Inferior parietal cortex (tissue), 1 donor: ENCODE measurements at regions not wholly inside any gene's neighbourhood (a gene's known extent, or its start where the extent isn't known, plus 50 kb on each side); places are given as distances from the start of the nearest gene placed in this dataset.
"Not testable (repeated sequence)": the region's sequence is repeated elsewhere in the genome, so short reads cannot be mapped to it uniquely, and the experiment has no call there.

Source experiments
- DNase-seq: peaks from one replicate; pipeline ENCODE4 v3.0.0-alpha.2; 2016; ENCODE audit errors: extremely low spot score

DNA sequence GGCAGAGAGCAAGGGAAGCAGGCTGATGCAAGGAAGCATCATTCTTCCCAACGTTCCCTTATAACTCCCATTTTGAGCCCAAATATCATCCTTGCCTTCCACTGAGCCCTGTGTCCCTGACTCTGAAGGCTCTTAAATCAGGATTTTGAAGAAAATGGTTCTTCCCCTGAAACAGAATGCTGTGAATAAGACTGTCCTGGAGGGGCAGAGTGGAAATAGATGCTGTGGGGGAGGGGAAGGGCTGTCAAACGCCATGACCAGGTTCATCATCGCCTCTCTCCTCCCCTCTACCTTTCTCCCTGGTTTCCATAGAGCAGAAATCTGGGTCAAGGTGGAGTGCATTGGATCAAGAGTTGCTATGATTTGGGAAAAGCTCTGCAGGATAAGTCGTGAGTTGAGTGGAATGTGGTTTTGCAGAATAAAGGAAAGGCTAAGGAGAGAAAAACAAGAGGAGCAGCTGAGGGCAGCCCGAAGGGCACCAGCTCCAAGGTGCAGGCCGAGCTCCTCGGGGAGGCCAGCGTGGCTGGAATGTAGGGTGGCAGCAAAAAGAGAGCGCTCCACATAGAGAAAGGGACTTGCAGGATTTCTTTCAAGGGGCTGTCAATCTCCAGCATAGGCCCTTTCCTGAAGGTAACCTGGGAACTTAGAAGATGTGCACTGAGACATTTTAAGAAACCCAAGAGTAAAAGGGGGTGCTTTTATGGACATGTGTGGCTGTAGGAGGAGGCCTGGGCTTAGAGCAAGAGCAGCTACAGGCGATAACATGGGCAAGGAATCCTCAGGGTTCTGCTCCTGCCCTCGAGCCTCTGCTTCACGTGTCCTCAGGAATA is 120.8 kb upstream of the CDYL start:
- DNase-seq = no peak

DNA sequence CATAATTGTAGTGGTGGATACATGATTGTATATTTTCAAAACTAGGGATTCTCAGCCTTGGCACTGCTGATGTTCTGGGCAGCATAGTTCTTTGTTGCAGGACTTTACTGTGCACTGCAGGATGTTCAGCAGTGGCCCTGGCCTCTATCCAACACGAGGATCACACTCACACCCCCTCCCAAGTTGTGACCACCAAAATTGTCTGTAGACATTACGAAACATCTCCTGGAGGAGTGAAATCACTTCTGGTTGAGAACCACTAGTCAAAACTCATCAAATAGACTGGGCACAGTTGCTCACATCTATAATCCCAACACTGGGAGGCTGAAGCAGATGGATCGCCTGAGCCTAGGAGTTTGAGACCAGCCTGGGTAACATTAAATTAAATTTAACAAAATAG is 123.1 kb upstream of the CDYL start:
- DNase-seq = no peak

DNA sequence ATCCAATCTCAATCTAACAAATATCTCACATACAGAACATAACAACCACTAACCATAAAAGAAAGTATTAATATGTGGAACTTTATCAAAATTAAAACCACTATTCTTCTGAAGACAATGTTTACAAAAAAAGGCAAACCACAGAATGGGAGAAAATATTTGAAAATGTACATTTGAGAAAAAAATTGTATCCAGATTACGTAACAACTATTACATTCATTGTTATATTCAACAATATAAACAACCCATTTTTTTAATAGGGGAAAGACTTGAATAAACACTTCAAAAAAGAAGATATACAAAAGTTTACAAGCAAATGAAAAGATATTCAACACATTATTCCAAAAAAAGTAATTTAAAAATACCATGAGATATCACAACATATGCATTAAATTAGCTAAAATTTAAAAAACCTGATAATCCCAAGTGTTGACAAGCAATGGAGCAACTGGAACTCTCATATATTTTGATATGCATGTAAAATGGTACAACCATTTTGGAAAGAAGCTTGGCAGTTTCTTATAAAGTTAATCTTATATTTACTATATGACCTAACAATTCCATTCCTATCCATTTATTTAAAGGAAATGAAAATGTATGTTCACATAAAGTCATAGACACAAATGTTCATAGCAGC is 124.3 kb upstream of the CDYL start:
- DNase-seq = no peak

DNA sequence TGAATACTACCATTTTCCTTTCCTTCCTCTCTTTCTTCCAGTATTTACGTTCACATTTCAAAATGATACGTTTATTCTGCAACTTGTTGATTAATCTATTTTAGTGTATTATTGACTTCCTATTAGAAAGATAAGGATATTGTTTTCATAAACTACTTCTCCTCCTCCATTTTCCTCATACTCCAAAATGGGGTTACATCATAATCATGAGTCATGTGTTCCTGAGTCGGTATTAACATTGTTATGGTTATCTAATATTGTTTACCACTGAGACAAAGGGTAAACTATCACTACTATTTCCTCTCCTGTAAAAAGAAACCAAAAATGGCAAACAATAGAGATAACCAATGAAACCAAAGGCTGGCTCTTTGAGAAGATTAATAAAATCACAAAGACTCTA is 126.5 kb upstream of the CDYL start:
- no peak for DNase-seq

DNA sequence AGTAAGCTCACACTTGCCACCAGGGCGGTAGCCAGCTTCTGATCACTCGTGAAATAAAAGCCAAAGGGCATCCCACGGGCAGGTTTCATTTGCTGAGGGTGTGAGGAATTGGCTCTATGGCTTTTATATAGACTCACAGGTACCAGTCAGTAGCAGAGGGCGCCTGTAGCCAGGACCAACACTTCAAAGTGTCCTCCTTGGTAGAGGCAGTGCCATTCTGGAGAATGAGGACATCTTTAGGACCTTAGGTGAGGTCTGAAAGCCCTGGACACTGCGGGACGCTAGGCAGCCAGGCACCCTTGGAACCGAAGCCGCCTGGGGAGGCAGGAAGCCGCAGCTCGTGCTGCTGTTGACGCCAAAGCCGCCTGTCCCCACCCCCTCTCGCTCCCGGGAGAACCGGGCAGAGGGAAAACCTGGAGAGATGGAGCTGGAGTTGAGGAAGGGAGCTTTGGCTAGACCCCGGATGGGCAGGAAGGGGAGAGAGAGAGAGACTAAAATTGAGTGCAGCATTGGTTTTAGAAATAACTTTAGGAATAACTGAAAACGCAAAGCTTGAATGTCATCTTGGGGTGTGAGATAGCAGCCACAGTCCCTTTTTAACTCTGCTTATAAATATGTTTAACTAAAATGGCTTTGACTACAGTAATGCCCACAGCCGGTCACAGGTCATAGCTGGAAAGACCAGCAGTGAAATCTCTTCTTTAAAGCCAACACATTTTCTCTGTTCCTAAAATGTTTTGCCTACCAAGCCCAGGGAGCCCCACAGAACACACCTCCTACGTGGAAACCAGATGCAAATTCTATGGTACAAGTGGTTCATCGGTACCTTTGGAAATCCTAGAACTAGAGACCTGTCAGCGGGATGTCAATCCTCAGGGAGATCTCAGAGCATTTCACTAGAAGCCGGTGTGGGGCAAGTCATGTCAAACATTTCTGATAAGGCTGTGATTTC is 128.5 kb upstream of the CDYL start:
- peak; percentile 79 for DNase-seq

DNA sequence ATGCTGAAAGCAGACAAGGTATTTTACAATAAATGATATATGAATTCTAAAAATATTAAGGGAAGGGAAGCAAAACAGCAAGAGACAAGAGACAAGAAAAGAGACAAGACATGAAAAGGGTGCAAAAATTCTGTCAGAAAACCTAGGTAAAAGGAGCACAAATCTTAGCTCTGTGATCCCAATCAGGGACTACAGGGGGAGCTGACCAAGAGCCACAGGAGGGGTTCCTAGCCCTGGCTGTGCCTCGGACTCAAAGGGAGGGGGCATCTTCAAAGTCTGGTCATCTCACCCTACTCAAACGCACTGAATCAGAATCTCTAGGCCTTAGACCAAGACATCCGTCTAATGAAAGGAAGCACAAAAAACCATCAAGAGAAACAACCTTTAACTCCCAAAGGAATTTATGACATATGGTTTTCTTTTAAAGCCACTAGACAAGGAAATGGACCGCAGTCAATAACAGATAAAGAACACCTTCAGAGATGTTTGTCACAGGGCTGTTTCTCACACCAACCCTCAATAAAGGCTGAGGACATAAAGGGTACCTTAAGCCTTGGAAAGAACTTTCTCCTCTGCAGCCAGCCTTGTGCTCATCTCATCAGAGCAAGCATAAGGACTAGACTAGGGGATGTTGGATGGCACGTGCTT is 130.4 kb upstream of the CDYL start:
- DNase-seq = no peak

DNA sequence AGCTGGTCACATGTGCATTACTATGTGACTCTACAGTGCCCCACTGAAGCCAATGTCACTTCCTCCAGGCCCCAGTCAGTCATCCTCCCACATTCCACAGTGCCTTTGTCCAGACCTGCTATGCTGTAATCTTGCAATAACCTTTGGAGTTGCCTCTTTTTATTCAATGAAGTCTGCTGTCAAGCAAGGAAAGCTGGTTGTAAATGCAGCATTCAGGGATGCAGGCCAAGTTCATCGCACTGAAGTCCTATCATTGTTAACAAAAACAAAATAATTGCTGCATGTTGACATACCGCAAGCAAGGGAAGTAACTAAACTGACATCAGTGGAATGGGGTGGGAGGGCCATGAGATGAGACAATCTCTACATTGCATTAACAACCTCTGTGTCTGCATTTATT is 131.2 kb upstream of the CDYL start:
- no peak for DNase-seq

DNA sequence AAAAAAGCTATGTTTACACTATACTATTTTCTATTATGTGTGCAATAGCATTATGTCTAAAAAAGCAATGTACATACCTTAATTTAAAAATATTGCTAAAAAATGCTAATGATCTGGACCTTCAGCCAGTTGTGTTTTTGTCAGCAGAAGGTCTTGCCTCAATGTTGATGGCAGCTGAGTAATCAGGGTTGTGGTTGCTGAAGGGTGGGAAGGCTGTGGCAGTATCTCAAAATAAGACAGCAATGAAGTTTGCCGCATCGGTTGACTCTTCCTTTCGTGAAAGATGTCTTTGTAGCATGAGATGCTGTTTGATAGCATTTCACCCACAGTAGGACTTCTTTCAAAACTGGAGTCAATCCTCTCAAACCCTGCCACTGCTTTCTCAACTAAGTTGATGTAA is 134.7 kb upstream of the CDYL start:
- no peak for DNase-seq

DNA sequence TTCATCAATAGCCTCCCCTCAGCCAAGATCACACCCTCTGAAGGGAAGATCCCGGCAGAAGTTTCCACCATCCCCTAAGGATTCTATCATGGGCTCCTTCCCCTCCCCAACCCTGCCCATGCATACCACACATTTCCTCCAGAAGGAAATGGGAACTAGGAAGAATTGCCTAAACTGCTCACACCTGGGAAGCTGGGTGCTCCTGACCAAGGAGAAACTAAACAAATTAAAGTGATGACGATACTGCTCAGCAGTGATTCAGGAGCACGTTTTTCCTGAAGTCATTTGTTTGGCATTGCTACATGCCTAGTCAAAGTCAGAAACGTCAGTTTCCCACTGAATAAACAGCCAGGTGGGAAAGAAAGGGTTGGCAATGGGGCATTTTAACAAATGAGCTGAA is 136.1 kb upstream of the CDYL start:
- DNase-seq = no peak

DNA sequence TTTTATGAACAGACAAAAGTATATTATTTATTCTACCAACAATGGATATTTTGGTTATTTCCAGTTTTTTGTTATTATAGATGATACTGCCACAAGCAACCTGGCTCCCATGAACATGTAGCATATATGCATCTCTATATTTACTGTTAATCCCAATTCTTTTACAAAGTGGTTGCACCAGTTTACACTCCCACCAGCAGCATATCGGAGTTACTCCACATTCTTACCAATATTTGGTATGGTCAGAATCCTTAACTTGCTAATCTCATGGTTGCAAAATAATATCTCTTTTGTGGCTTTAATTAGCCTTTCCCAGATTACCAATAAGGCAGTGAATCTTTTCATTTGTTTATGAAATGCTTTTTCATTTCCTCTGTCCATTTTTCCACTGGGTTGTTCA is 137.6 kb upstream of the CDYL start:
- DNase-seq = no peak

DNA sequence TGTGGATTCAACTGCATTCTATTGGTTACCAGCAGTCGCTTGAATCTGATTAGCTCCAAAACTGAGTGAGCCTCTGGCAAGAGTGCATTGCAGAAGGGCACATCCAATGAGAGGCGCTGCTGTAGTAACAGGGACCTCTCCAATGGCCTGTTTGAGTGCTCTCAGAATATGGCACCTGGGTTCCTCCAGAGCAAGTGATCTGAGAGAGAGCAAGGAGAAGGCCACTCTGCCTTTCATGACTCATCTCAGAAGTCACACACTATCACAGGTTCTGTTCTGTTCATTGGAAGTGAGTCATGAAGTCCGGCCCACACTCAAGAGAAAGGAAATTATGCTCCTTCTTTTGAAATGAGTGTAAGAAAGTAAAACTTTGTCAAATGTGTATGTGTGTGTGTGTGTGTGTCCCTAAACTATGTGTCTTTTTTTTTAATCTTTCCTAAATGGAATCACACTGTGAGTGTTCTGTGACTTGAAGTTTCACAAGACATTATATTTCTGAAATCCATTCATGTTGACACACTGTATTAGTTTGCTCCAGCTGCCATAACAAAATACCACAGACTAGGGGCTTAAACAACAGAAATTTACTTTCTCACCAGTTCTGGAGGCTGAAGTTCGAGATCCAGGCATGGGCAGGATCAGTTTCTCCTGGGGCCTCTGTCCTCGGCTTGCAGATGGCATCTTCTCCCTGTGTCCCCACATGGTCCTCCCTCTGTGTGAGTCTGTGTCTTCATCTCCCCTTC is 138.3 kb upstream of the CDYL start:
- peak; percentile 7 for DNase-seq

DNA sequence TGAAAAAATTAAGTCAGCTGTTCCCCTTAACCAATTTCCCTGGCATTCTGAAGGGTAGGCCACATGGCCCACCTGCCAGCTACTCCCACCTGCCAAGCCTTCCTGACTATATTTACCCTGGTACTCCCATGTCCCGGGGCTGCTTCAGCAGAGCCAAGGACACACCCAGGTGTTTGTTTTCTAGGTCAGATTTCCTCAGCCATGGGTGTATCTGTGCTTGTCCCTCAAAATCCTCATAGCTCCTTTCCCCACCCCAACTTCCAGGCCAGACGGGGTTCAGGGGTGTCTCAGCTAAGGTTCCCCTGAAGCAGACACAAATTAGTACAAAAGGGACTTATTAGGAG is 139.4 kb upstream of the CDYL start:
- DNase-seq = no peak

DNA sequence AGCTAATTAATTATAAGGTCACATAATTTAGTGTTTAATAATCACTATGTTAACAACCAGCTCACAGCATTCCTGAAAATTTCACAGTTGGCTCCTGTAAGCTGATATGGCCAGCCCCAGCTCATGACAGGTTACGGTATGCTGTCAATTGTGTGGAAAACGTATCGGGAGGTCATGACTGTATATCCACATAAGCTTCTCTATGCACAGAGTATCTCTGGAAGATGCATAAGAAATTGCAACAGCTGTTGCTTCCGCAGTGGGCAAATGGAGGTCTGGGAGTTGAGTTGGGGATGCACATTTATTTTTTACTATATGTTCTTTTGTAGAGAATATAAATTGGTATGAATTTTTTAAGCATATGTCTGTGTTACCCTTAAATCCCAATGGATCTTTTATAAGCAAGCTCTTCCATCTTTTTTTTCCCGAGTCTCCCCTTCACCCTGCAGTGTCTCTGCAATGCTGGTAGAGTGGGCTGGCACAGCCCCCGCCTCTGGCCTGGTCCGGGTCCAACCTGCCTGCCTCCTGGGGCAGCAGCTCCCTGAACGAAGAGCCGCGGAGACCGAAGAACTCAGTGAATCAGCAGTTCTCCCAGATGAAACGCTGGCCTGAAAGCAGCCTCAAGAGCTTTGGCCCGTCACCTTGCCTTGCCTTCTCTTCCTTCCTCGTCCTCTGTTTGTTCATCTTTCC is 139.9 kb upstream of the CDYL start:
- no peak for DNase-seq

DNA sequence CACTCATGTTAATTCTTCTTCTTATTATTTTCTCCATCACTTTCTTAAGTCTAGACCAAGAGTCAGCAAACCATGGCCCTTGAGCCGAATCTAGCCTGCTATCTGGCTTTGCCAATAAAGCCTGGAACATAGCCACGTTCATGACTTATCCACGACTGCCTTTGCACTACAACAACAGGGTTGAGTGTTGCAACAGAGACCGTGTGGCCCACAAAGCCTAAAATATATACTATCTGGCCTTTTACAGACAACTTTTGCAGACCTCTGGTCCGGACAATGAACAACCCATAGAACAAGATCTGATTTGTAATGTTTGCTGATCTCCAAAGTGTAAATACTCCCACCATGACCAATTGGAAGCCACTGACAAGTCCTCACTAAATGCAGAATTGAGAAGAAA is 140.5 kb upstream of the CDYL start:
- no peak for DNase-seq

DNA sequence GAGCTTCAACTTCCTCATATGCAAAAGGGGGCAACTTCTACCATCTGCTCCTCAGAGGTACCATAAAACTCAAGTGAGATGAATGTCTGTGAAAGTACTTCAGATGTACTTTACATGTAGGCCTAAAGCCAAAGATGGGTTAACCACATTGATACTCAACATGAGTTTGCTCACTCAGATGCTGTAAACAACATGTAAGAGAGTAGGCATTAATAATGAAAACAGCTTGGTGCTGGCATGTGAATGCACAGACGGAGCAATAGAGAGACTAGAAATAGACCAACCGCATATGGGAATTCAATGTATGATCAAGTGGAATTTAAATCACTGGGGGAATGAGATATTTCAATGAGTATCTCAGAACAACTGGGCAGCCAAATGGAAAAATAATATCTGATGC is 143.8 kb upstream of the CDYL start:
- DNase-seq = no peak

DNA sequence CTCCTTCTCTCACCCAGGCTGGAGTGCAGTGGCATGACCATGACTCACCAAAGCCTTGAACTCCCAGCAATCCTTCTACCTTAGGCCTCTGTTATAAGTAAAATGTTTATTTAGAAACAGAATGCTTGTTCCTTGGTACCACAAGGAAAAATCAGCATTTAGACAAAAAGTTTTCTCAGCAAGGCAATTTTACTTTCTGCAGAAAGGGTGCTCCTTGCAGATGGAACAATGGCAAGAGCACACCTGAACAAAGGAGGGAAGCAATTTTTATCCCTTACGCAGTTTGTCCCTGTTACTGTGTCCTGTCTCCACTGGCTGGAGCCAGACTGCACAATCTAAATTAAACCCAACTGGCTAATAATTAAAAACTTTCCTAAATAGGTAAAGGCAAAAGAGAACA is 146.4 kb upstream of the CDYL start:
- DNase-seq = not testable (repeated sequence)

DNA sequence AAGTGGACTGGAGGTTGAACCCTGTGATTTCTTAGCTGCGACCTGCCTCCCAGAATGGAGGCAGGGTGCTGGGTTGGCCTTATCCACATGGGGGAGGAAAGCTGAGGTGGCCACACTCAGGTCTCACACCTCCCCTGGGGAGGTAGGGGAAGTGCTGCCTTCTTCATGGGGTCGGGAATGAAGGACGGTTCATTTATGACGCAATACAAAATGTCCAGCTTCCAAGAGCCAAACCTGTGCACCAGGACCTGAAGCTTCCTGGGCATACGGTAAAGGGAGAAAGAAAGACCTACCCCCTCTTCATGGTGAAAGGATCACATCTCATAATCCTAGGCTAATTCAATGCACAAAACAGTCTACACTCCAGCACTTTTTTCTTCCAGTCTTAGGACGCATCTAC is 150.6 kb upstream of the CDYL start:
- DNase-seq = no peak

DNA sequence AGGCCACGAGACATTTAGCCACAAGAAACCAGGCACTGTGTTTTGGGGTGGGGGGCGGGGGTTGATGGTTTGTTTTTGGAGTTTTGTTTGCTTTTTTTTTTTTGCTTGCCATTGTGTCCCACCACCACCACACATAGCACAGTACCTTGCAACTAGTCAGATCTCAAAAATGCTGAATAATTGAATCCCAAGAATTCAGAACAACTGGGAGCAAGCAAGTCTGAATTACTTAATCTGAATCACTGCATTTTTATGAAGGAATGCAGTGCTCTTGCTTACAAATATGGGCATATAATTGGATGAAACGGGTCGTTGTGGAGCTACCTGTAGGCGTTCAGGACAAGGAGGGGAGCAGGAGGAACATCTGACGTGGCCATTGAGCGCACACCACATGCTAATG is 151.5 kb upstream of the CDYL start:
- DNase-seq = no peak

DNA sequence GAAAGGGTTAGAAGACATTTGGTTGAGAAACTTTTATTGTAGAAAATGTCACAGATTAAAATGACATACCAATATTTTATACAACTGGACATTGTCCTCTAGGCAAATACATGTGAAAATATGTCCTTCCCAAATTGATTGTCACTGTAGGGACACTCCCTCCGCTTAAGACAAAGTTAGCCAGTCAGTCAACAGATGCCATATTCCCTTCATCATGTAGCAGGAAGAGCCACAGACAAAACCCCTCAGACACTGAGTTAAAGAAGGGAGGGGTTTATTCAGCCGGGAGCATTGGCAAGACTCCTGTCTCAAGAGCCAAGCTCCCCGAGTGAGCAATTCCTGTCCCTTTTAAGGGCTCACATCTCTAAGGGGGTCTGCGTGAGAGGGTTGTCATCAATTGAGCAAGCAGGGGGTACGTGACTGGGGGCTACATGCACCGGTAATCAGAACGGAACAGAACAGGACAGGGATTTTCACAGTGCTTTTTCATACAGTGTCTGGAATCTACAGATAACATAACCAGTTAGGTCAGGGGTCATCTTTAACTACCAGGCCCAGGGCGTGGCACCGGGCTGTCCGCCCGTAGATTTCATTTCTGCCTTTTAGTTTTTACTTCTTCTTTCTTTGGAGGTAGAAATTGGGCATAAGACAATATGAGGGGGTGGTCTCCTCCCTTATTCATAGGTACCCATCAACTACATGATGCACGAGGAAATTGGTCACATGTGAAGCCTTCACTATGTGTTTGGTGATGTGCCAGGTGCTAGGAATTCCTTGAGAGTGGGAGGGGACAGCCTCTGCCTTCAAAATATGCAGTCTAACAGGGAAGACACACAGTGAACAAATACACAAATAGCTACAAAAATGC is 155.7 kb upstream of the CDYL start:
- no peak for DNase-seq

DNA sequence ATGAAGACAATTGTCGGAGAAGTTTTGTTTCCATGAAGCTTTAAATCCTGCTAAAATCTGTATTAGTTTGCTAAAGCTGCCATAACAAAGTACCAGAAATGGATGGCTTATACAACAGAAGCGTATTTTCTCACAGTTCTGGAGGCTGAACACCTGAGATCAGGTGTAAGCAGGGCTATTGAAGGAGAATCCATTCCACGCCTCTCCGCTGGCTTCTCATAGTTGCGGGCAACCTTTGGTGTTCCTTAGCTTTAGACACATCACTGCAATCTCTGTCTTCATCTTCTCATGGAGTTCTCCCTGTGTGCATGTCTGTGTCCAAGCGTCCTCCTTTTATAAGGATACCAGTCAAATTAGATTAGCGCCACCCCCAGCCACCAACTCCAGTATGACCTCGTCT is 159.9 kb upstream of the CDYL start:
- DNase-seq = no peak
